ENCODE measurements at regions not wholly inside any gene's neighbourhood (a gene's known extent, or its start where the extent isn't known, plus 50 kb on each side); places are given as distances from the start of the nearest gene placed in this dataset.

GRCh38 chr2:74036010-74036409, 51.3 kb downstream of the TET3 start:
- DNase-seq: no peak

GRCh38 chr2:74036450-74037195, 51.9 kb downstream of the TET3 start:
- DNase-seq: no peak

GRCh38 chr2:74037379-74037860, 52.7 kb downstream of the TET3 start:
- peak in 1 of 2 donors; percentile 12 for DNase-seq

GRCh38 chr2:74039611-74040010, 54.9 kb downstream of the TET3 start:
- DNase-seq: no peak

- DNase-seq: peak in 1 of 2 donors; percentile 21
Measured at GRCh38 chr2:74041182-74041581, 56.5 kb downstream of the TET3 start.

GRCh38 chr2:74041726-74042125, 57.0 kb downstream of the TET3 start:
- DNase-seq: no peak

- no peak for DNase-seq
Measured at GRCh38 chr2:74042606-74043005, 57.9 kb downstream of the TET3 start.

GRCh38 chr2:74043345-74044329, 58.9 kb downstream of the TET3 start:
- no peak for DNase-seq

- no peak for DNase-seq
Measured at GRCh38 chr2:74044999-74045398, 60.3 kb downstream of the TET3 start.

GRCh38 chr2:74045454-74045853, 60.7 kb downstream of the TET3 start:
- no peak for DNase-seq

- DNase-seq: no peak
Measured at GRCh38 chr2:74046441-74046840, 61.7 kb downstream of the TET3 start.

- no peak for DNase-seq
Measured at GRCh38 chr2:74047152-74047551, 62.4 kb downstream of the TET3 start.

- DNase-seq: no peak
Measured at GRCh38 chr2:74048147-74048546, 63.4 kb downstream of the TET3 start.

GRCh38 chr2:74048843-74049519, 64.3 kb downstream of the TET3 start:
- no peak for DNase-seq

GRCh38 chr2:74050151-74050550, 65.4 kb downstream of the TET3 start:
- DNase-seq: no peak

- no peak for DNase-seq
Measured at GRCh38 chr2:74051504-74051903, 66.8 kb downstream of the TET3 start.

- DNase-seq: peak; percentile 30 to 31
Measured at GRCh38 chr2:74052732-74053710, 68.3 kb downstream of the TET3 start.

GRCh38 chr2:74053959-74054715, 69.4 kb downstream of the TET3 start:
- no peak for DNase-seq

GRCh38 chr2:74059137-74059775, 74.5 kb downstream of the TET3 start:
- DNase-seq: no peak

- DNase-seq: no peak
Measured at GRCh38 chr2:74063486-74063885, 78.8 kb downstream of the TET3 start.

- DNase-seq: no peak
Measured at GRCh38 chr2:74065456-74065855, 80.7 kb downstream of the TET3 start.
